Osteocyte (in vitro differentiated cells): ENCODE measurements at regions not wholly inside any gene's neighbourhood (a gene's known extent, or its start where the extent isn't known, plus 50 kb on each side); places are given as distances from the start of the nearest gene placed in this dataset.

ENCODE experiments used
- DNase-seq: peaks from one replicate; pipeline ENCODE4 v3.0.0; 2021; ENCODE audit warnings: mixed read lengths; ENCODE audit not compliant: unreplicated experiment; ENCODE audit errors: extremely low spot score
- H3K27ac Mint-ChIP-seq: one replicate; pipeline ENCODE4 v1.8.0; 2021; ENCODE audit warnings: mild to moderate bottlenecking, mixed read lengths; ENCODE audit not compliant: unreplicated experiment
- H3K27me3 Mint-ChIP-seq: one replicate; pipeline ENCODE4 v1.8.0; 2021; ENCODE audit warnings: mixed read lengths; ENCODE audit not compliant: unreplicated experiment
- H3K36me3 Mint-ChIP-seq: one replicate; pipeline ENCODE4 v1.8.0; 2021; ENCODE audit warnings: mixed read lengths; ENCODE audit not compliant: unreplicated experiment
- H3K4me1 Mint-ChIP-seq: one replicate; pipeline ENCODE4 v1.8.0; 2021; ENCODE audit warnings: mixed read lengths; ENCODE audit not compliant: unreplicated experiment
- H3K4me3 Mint-ChIP-seq: one replicate; pipeline ENCODE4 v1.8.0; 2021; ENCODE audit warnings: mild to moderate bottlenecking, moderate library complexity, mixed read lengths; ENCODE audit not compliant: unreplicated experiment
- H3K9me3 Mint-ChIP-seq: one replicate; pipeline ENCODE4 v1.8.0; 2021; ENCODE audit warnings: mixed read lengths; ENCODE audit not compliant: unreplicated experiment
- TF ChIP-seq, protein P1 (sequence below): fragments of 200-600 bp; sonication (generic); IDR thresholded peaks from 2 replicates; pipeline ENCODE4 v1.5.0; 2021; ENCODE audit warnings: antibody characterized with exemption, mild to moderate bottlenecking, moderate library complexity

DNA sequence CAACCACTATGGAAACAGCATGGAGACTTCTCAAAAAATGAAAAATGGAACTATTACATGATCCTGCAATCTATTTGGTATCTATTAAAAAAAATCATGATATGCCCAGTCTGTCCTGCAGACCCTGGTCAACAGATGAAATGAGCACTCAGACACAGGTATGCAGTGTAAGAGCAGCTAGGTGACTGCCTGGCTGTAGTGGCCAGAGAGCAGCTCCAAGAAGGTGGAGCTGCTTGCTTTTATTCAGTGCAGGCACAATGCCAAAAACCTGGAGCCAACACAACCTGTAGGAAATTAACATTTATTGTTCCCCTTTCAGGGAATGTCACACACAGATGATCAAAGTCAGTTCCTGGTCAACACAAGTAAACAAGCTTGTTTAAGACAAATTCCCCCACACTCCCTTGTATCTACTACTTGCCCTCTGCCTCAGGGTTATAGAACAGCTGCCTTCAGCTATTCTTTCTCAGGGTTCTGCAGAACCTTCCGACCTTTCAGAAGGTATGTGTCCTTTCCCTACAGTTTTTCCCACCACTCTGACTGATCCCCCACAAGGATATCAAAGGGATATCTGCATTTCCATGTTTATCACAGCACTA, 933.7 kb upstream of the SLITRK5 start:
- H3K9me3 Mint-ChIP-seq, result peaks cover 9% of the 10 kb centered on the region
- H3K27me3 Mint-ChIP-seq, result no peaks in the 10 kb centered on the region
- no peaks in the 10 kb centered on the region for H3K4me1 Mint-ChIP-seq
- no peaks in the 10 kb centered on the region for H3K36me3 Mint-ChIP-seq
- TF ChIP-seq, protein P1, sequence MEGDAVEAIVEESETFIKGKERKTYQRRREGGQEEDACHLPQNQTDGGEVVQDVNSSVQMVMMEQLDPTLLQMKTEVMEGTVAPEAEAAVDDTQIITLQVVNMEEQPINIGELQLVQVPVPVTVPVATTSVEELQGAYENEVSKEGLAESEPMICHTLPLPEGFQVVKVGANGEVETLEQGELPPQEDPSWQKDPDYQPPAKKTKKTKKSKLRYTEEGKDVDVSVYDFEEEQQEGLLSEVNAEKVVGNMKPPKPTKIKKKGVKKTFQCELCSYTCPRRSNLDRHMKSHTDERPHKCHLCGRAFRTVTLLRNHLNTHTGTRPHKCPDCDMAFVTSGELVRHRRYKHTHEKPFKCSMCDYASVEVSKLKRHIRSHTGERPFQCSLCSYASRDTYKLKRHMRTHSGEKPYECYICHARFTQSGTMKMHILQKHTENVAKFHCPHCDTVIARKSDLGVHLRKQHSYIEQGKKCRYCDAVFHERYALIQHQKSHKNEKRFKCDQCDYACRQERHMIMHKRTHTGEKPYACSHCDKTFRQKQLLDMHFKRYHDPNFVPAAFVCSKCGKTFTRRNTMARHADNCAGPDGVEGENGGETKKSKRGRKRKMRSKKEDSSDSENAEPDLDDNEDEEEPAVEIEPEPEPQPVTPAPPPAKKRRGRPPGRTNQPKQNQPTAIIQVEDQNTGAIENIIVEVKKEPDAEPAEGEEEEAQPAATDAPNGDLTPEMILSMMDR, result no peak
- no peak overlapping the region for H3K27ac Mint-ChIP-seq
- no peak overlapping the region for H3K4me3 Mint-ChIP-seq
- DNase-seq, result no peak

DNA sequence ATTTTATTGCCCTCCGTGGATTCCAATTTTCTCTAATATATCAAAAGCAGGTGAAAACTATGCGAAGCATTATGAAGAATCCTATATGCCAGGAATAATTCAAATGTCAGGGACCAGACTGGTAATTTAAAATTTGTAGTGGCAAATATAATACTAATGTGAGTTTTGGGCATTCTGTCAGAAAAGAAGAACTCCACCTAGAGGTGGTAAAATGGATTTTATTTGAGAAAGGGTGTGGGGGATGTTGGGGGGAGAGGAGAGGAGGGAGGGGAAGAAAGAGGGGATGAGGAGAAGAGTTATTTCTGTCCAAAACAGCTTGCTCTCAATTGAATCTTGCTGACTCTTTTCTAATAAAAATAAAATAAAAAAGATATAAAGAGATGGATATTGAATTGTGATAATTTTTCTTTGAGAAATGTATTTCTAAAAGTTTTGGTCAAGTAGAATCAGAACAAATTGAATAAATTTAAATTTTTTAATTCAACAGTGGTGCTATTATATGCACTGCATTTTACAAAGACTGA, 929.3 kb upstream of the SLITRK5 start:
- Mint-ChIP-seq H3K9me3 (no peaks in the 10 kb centered on the region), H3K27me3 (peaks cover 3% of the 10 kb centered on the region), H3K4me3 (no peak overlapping the region), H3K27ac (no peak overlapping the region), H3K4me1 (no peaks in the 10 kb centered on the region), H3K36me3 (no peaks in the 10 kb centered on the region)
- no peak for DNase-seq
- TF ChIP-seq, protein P1, result no peak

- no peaks in the 10 kb centered on the region for H3K36me3 Mint-ChIP-seq
- H3K4me1 Mint-ChIP-seq, result no peaks in the 10 kb centered on the region
- no peak for DNase-seq
- H3K27me3 Mint-ChIP-seq, result no peaks in the 10 kb centered on the region
- H3K27ac Mint-ChIP-seq, result no peak overlapping the region
- peaks cover 23% of the 10 kb centered on the region for H3K9me3 Mint-ChIP-seq
- TF ChIP-seq, protein P1, result no peak
- H3K4me3 Mint-ChIP-seq, result no peak overlapping the region
Observed at GRCh38 chr13:86757236-86757978, 913.8 kb upstream of the SLITRK5 start.

GRCh38 chr13:86758116-86758515, 913.1 kb upstream of the SLITRK5 start:
- no peaks in the 10 kb centered on the region for H3K36me3 Mint-ChIP-seq

DNA sequence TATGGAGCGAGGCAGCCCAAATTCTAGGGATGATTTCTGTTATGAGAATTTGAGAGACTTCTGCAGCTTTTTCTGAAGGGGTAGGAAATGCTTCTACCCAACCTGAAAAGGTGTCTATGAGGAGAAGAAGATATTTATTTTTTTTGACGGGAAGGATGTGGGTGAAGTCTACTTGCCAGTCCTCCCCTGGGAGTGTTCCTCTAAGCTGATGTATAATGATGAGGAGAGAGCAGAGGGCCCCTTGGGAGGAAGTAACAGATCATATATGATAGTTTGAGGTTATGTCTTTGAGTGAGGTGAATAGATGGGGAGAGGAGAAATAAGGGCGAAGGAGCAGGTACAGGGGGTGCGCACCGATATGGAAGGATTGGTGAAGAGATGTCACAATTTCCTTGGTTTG, 910.6 kb upstream of the SLITRK5 start:
- TF ChIP-seq, protein P1, result no peak

More at GRCh38 chr13:86758116-86758515, 913.1 kb upstream of the SLITRK5 start:
- Mint-ChIP-seq H3K9me3 (peaks cover 30% of the 10 kb centered on the region), H3K27me3 (no peaks in the 10 kb centered on the region), H3K27ac (no peak overlapping the region), H3K4me1 (no peaks in the 10 kb centered on the region), H3K4me3 (no peak overlapping the region)
- TF ChIP-seq, protein P1, result no peak
- DNase-seq, result no peak

More for the DNA sequence above, 910.6 kb upstream of the SLITRK5 start:
- Mint-ChIP-seq H3K36me3 (no peaks in the 10 kb centered on the region), H3K9me3 (peaks cover 44% of the 10 kb centered on the region), H3K4me1 (no peaks in the 10 kb centered on the region), H3K27ac (no peak overlapping the region), H3K27me3 (no peaks in the 10 kb centered on the region), H3K4me3 (no peak overlapping the region)
- DNase-seq, result no peak
